ENCODE measurements at regions not wholly inside any gene's neighbourhood (a gene's known extent, or its start where the extent isn't known, plus 50 kb on each side); places are given as distances from the start of the nearest gene placed in this dataset.

- TF ChIP-seq EZH2phosphoT487 (IDR thresholded peaks at IDR 0.05) (no peak), EZH2 (IDR thresholded peaks at IDR 0.05) (no peak)
These were observed 456.4 kb downstream of the TNS3 start for GRCh38 chr7:47125529-47125928.
